HEK293 (cell line): ENCODE measurements at regions not wholly inside any gene's neighbourhood (a gene's known extent, or its start where the extent isn't known, plus 50 kb on each side); places are given as distances from the start of the nearest gene placed in this dataset.

Source experiments
- CTCF ChIA-PET: fragments of 350-600 bp; formaldehyde crosslinking; extraction: SDS; loops from one replicate; lab custom pipeline; 2021; ENCODE audit warnings: antibody characterized with exemption; lab: Yijun Ruan, JAX
- POLR2A ChIA-PET: fragments of 300-600 bp; formaldehyde crosslinking; extraction: SDS; loops from one replicate; lab custom pipeline; 2020; ENCODE audit warnings: antibody characterized with exemption, inconsistent platforms; lab: Yijun Ruan, JAX
- H3K27ac ChIP-seq: fragments of 200-500 bp; sonication (Bioruptor generic); 2 replicates; pipeline ENCODE4 v1.5.1; 2014; ENCODE audit warnings: low read depth, low read length, control low read depth, inconsistent platforms; ENCODE audit errors: extremely low read depth
- H3K36me3 ChIP-seq, 2 experiments: fragments of 200-500 bp in 1 of 2; sonication (Bioruptor generic) in 1 of 2; 1 replicate in 1 of 2; 2 replicates in 1 of 2; pipeline ENCODE4 v1.5.1; 2014 to 2017; ENCODE audit warnings: inconsistent platforms in 2 of 2, low read length in 2 of 2; ENCODE audit not compliant: control insufficient read depth in 2 of 2, insufficient read depth in 1 of 2
- H3K4me1 ChIP-seq: fragments of 200-500 bp; sonication (Bioruptor generic); 2 replicates; pipeline ENCODE4 v1.5.1; 2014; ENCODE audit warnings: mild to moderate bottlenecking, low read length, inconsistent platforms; ENCODE audit not compliant: control insufficient read depth, insufficient read depth
- H3K4me3 ChIP-seq: 2 replicates; pipeline ENCODE4 v1.5.1; 2011; ENCODE audit warnings: low read depth, mild to moderate bottlenecking, control low read depth, low read length, moderate library complexity
- H3K9me3 ChIP-seq: fragments of 200-500 bp; sonication (Bioruptor generic); 2 replicates; pipeline ENCODE4 v1.5.1; 2014; ENCODE audit warnings: low read depth, low read length, inconsistent platforms; ENCODE audit not compliant: control insufficient read depth, insufficient read depth
- ELK4 ChIP-seq: IDR thresholded peaks from 2 replicates; pipeline ENCODE4 v1.6.1; 2011; ENCODE audit warnings: mild to moderate bottlenecking, low read depth, low read length, borderline replicate concordance
- SETDB1 ChIP-seq: IDR thresholded peaks from one replicate; pipeline ENCODE4 v1.6.1; 2017; ENCODE audit warnings: mild to moderate bottlenecking, low read length, moderate library complexity, mixed read lengths; ENCODE audit not compliant: insufficient read length
- TRIM28 ChIP-seq: IDR thresholded peaks from 2 replicates; pipeline ENCODE4 v1.6.1; 2011; ENCODE audit warnings: low read length, control low read depth, borderline replicate concordance
- ZBTB20 ChIP-seq: fragments of 450-650 bp; formaldehyde crosslinking; IDR thresholded peaks from 2 replicates; pipeline ENCODE4 v1.5.1; 2016; ENCODE audit warnings: missing biosample characterization, missing genetic modification characterization
- ZFP41 ChIP-seq: fragments of 450-650 bp; formaldehyde crosslinking; IDR thresholded peaks from 2 replicates; pipeline ENCODE4 v1.5.1; 2016; ENCODE audit warnings: missing biosample characterization, missing genetic modification characterization, borderline replicate concordance
- ZNF140 ChIP-seq: fragments of 450-650 bp; formaldehyde crosslinking; IDR thresholded peaks from 2 replicates; pipeline ENCODE4 v1.5.1; 2016; ENCODE audit warnings: missing biosample characterization, missing genetic modification characterization
- ZNF16 ChIP-seq: fragments of 450-650 bp; formaldehyde crosslinking; IDR thresholded peaks from 2 replicates; pipeline ENCODE4 v1.5.1; 2016; ENCODE audit warnings: low read depth, missing biosample characterization, missing genetic modification characterization
- ZNF341 ChIP-seq: fragments of 450-650 bp; formaldehyde crosslinking; IDR thresholded peaks from 2 replicates; pipeline ENCODE4; 2016; ENCODE audit warnings: low read depth, missing biosample characterization, missing genetic modification characterization
- ZNF518A ChIP-seq: fragments of 450-650 bp; formaldehyde crosslinking; conservative IDR thresholded peaks from 2 replicates; pipeline ENCODE4 v1.5.1; 2016; ENCODE audit warnings: low read depth, missing biosample characterization, missing genetic modification characterization
- ZNF585B ChIP-seq: fragments of 450-650 bp; formaldehyde crosslinking; IDR thresholded peaks from 2 replicates; pipeline ENCODE4 v1.5.1; 2016; ENCODE audit warnings: missing biosample characterization, missing genetic modification characterization
- ZNF747 ChIP-seq: fragments of 450-650 bp; formaldehyde crosslinking; IDR thresholded peaks from 2 replicates; pipeline ENCODE4 v1.5.1; 2016; ENCODE audit warnings: missing biosample characterization, missing genetic modification characterization
- ZSCAN5A ChIP-seq: fragments of 450-650 bp; formaldehyde crosslinking; IDR thresholded peaks from 2 replicates; pipeline ENCODE4 v1.5.1; 2016; ENCODE audit warnings: missing biosample characterization, missing genetic modification characterization
- TF ChIP-seq, protein P1 (sequence below): fragments of 450-650 bp; formaldehyde crosslinking; IDR thresholded peaks from 2 replicates; pipeline ENCODE4 v1.5.1; 2017; ENCODE audit warnings: missing biosample characterization, missing genetic modification characterization
- TF ChIP-seq, protein P2 (sequence below): fragments of 450-650 bp; formaldehyde crosslinking; IDR thresholded peaks from 2 replicates; pipeline ENCODE4 v1.5.1; 2016; ENCODE audit warnings: missing biosample characterization, missing genetic modification characterization

DNA sequence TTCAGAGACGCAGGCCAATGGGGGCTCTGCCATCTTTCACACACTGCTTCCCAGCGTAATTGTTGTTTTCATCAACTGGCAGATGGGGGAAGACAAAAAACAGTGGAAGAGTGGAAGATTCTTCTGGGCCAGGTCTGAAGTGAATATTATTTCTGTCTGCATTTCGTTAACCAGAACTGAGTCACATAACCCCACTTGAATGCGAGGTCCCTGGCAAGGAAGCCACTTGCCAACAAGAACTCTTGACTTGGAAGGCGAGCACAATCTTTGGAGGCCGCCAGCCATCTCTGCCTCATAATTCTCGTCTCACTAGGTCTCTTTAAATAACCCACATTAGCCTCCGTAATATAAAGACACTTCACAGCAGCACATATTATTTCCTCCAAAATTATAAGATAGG is 75.4 kb downstream of the CYB561 start (continued):
- TF ChIP-seq ZNF341 (no peak), ZFP41 (tag by site-specific recombination) (no peak), ELK4 (no peak), TRIM28 (no peak)
- TF ChIP-seq, protein P1, sequence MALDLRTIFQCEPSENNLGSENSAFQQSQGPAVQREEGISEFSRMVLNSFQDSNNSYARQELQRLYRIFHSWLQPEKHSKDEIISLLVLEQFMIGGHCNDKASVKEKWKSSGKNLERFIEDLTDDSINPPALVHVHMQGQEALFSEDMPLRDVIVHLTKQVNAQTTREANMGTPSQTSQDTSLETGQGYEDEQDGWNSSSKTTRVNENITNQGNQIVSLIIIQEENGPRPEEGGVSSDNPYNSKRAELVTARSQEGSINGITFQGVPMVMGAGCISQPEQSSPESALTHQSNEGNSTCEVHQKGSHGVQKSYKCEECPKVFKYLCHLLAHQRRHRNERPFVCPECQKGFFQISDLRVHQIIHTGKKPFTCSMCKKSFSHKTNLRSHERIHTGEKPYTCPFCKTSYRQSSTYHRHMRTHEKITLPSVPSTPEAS, result no peak

DNA sequence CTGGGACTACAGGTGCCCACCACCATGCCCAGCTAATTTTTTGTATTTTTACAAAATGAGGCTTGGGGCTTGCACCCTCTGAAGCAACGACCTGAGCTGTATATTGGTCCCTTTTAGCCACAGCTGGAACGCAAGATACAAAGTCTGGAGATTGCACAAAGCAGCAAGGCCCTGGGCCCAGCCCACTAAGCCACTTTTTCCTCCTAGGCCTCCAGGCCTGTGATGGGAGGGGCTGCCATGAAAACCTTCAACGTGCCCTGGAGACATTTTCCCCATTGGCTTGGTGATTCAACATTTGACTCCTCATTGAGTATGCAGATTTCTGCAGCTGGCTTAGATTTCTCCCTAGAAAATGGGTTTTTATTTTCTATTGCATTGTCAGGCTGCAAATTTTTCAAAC is 69.2 kb downstream of the CYB561 start:
- ChIA-PET CTCF (no interaction called here), POLR2A (no interaction called here)
- peaks cover 0 to 4% of the 10 kb centered on the region in 2 experiments; a peak in 1 of 3 replicates for H3K36me3 ChIP-seq
- no peaks in the 10 kb centered on the region; the same call in 1 of the 2 replicates for H3K4me1 ChIP-seq
- no peak overlapping the region for H3K4me3 ChIP-seq
- TF ChIP-seq ZNF140 (tag by site-specific recombination), result no peak
- TF ChIP-seq ZNF585B (tag by site-specific recombination), result peak; percentile 90
- no peak for TF ChIP-seq ZNF747
- peak; percentile 13 for TF ChIP-seq SETDB1
- no peak for TF ChIP-seq ZNF16 (tag by site-specific recombination)
- TF ChIP-seq ZNF518A (tag by site-specific recombination), result no peak
- no peak for TF ChIP-seq ZBTB20 (tag by site-specific recombination)
- TF ChIP-seq, protein P1, result no peak
- no peak for TF ChIP-seq ZSCAN5A
- TF ChIP-seq, protein P2, sequence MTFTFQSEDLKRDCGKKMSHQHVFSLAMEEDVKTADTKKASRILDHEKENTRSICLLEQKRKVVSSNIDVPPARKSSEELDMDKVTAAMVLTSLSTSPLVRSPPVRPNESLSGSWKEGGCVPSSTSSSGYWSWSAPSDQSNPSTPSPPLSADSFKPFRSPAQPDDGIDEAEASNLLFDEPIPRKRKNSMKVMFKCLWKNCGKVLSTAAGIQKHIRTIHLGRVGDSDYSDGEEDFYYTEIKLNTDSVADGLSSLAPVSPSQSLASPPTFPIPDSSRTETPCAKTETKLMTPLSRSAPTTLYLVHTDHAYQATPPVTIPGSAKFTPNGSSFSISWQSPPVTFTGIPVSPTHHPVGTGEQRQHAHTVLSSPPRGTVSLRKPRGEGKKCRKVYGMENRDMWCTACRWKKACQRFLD (tag by site-specific recombination), result no peak
- H3K27ac ChIP-seq, result no peak overlapping the region
- no peaks in the 10 kb centered on the region for H3K9me3 ChIP-seq
